ENCODE measurements at regions not wholly inside any gene's neighbourhood (a gene's known extent, or its start where the extent isn't known, plus 50 kb on each side); places are given as distances from the start of the nearest gene placed in this dataset.
A peak's percentile ranks its signal among the peaks of the same experiment; 100 is the strongest.

DNA sequence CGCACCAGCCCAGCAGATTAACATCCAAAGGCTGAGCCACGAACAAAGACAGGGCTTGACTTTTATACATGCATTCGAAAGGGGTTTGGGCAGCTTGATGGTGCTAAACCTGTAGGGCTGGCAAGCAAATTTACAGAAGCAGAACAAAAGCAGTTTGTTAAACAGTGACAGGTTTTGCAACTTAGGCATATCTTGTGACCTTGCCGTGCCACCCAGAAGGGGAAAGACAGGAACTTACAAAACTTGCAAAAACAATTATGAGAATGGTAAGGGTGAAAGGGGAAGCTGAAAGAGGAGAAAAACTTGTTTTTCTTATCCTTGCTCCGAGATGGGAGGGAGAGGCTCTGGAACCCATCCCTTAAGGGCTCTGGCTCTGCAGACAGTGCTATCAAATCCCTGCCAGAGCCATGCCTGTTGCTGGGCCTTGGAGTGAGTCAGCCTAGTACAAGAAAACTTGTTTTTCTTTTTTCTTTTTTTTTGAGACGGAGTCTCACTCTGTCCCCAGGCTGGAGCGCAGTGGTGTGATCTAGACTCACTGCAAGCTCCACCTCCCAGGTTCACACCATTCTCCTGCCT, 1325.2 kb upstream of the PRR20A start:
- WGBS, 2 experiments (ENCODE audit: extremely low coverage in 1 of 2, insufficient coverage in 1 of 2, insufficient read length in 1 of 2, insufficient replicate concordance in 2 of 2, low coverage in 1 of 2, low lambda C conversion rate in 2 of 2, missing lambda C conversion rate in 1 of 2), result 86% methylated on average over 7 of the region's 7 CpGs; no CpG with 5 or more reads in 1 of the 2 experiments
- POLR2A ChIA-PET (ENCODE audit: partially characterized antibody), result no interaction called here

More for the DNA sequence above, 1325.2 kb upstream of the PRR20A start:
- Histone ChIP-seq H2BK12ac (ENCODE audit: low read depth, low read length) (no peak overlapping the region), H3K4ac (replicated peaks; ENCODE audit: insufficient read length, low read depth, low read length) (no peak overlapping the region), H2BK15ac (ENCODE audit: low read length) (no peak overlapping the region), H3K79me2 (ENCODE audit: control insufficient read depth in 1 of 2, insufficient read depth in 2 of 2, low read length in 2 of 2) (no peaks in the 10 kb centered on the region), H3K4me2 (ENCODE audit: insufficient read depth in 1 of 2, low read depth in 2 of 2, low read length in 2 of 2) (no peak overlapping the region), H3K23me2 (ENCODE audit: low read depth, low read length) (no peaks in the 10 kb centered on the region), H4K91ac (replicated peaks; ENCODE audit: insufficient read length, low read length) (no peak overlapping the region), H3K56ac (replicated peaks; ENCODE audit: insufficient read length, low read depth, low read length) (no peak overlapping the region), H3K79me1 (ENCODE audit: low read depth, low read length) (no peaks in the 10 kb centered on the region), H3K27me3 (replicated peaks in 1 of 4; ENCODE audit: control insufficient read depth in 3 of 4, extremely low read depth in 1 of 4, insufficient read depth in 3 of 4, low read length in 3 of 4) (no peaks in the 10 kb centered on the region), H3K4me3 (ENCODE audit: extremely low read depth in 1 of 4, insufficient read depth in 2 of 4, low read depth in 3 of 4, low read length in 4 of 4) (no peak overlapping the region), H2AK5ac (ENCODE audit: low read depth, low read length) (no peak overlapping the region), H3K14ac (ENCODE audit: insufficient read length) (no peak overlapping the region), H2AFZ (ENCODE audit: low read length) (no peak overlapping the region), H3K23ac (ENCODE audit: insufficient read length) (no peak overlapping the region), H4K20me1 (replicated peaks in 1 of 2; ENCODE audit: control insufficient read depth in 1 of 2, insufficient read depth in 2 of 2, low read length in 2 of 2) (no peaks in the 10 kb centered on the region), H3K36me3 (ENCODE audit: control insufficient read depth in 2 of 4, insufficient read depth in 4 of 4, low read length in 3 of 4) (no peaks in the 10 kb centered on the region), H3K9ac (replicated peaks in 1 of 4; ENCODE audit: extremely low read depth in 1 of 4, low read depth in 3 of 4, low read length in 3 of 4) (no peak overlapping the region), H4K5ac (ENCODE audit: insufficient read length, low read depth, low read length) (no peak overlapping the region), H3K4me1 (replicated peaks in 1 of 4; ENCODE audit: control insufficient read depth in 3 of 4, insufficient read depth in 4 of 4, low read length in 3 of 4) (no peaks in the 10 kb centered on the region), H2BK20ac (ENCODE audit: low read length) (no peak overlapping the region), H2BK120ac (replicated peaks; ENCODE audit: low read depth, low read length) (no peak overlapping the region), H3K18ac (ENCODE audit: extremely low read depth, low read length) (no peak overlapping the region), H2BK5ac (ENCODE audit: low read depth, low read length) (no peak overlapping the region), H3K9me3 (ENCODE audit: insufficient read depth in 2 of 2, low read depth in 1 of 2, low read length in 1 of 2) (peaks cover 10 to 11% of the 10 kb centered on the region in 2 experiments), H4K8ac (ENCODE audit: extremely low read depth, insufficient read depth, low read length) (no peak overlapping the region), H3K27ac (ENCODE audit: low read depth, low read length) (no peak overlapping the region)
- DNase-seq (ENCODE audit: low read depth in 1 of 2, low spot score in 2 of 2) (no peak), FAIRE-seq (no peak)
- CTCF ChIA-PET (ENCODE audit: partially characterized antibody), result interaction anchor here (0.5 to 1.1 kb wide), 2 partner anchors 16 to 121 kb away, joined by 3 to 5 read pairs; no protein-coding TSS in a partner anchor
- no peak for TF ChIP-seq RFX5 (IDR thresholded peaks at IDR 0.05; ENCODE audit: borderline replicate concordance, low read depth, low read length)
- TF ChIP-seq RXRA (IDR thresholded peaks at IDR 0.05; ENCODE audit: insufficient read depth, low read depth, low read length), result no peak
- no peak for TF ChIP-seq ZNF274 (IDR thresholded peaks at IDR 0.05; ENCODE audit: borderline replicate concordance, extremely low read depth, low read length)
- peak in 1 of 2 experiments; percentile 7; a peak in 1 of 3 replicates for TF ChIP-seq EP300 (IDR thresholded peaks at IDR 0.05; ENCODE audit: borderline replicate concordance in 1 of 2, low read depth in 2 of 2, low read length in 2 of 2)

Measured in H1 (cell line).